HG02973 (cell line): ENCODE measurements at regions not wholly inside any gene's neighbourhood (a gene's known extent, or its start where the extent isn't known, plus 50 kb on each side); places are given as distances from the start of the nearest gene placed in this dataset.

Experiments
- ATAC-seq: cut with Tn5 transposase; IDR thresholded peaks from one replicate; pipeline ENCODE4 v1.9.1; 2021; ENCODE audit warnings: moderate library complexity; ENCODE audit not compliant: unreplicated experiment

DNA sequence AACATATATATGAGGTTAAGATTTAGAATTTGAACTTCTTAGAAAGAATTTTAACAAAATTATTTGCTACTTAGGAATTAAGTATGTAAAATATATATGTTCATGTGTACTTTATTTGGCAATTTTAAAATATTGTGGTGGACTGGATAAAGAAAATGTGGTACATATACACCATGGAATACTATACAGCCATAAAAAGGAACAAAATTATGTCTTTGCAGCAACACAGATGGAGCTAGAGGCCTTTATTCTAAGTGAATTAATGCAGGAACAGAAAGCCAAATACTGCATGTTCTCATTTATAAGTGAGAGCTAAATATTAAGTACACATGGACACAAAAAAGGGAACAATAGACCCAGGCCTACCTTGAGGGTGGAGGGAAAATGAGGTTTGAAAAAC is 72.2 kb upstream of the FMN2 start:
- ATAC-seq, result no peak

- ATAC-seq, result no peak
Measured at GRCh38 chr1:240020871-240021270, 70.8 kb upstream of the FMN2 start.

DNA sequence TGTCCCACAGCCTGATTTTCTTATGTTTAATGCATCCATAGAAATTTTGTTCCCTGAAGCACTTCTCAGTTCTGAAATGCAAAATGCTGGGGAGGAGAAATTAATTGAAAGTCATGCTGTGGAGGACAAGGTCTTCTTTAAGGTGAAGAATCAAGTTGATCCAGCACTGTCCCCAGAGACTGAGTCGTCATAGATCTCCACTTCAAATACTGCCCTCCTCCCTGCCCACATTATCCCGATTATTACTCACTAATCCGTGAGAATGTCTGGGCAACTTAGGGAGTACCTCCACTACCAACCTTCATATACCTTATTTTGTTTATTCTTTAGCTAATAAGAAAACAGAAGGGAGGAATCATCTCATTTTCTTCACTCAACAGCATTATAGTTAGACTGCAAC is 70.0 kb upstream of the FMN2 start:
- no peak for ATAC-seq

DNA sequence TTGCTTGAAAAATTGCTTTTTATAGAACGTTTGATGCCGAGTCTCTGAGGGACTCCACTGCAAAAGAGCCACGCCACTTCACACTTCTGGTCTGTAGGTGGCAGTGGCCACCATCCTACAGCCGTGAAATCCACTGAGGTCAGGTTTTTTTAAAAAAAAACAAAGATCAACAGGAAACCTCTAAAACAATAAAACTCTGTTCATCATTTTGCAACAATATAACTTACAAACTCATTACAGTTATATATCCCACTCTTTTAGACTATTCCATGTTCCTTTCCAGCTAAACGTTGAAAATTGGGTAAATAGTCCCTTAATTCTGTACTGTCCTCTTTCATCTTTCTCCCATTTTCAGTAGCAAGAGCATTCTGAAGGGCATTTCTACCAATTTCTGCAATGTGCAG is 64.6 kb upstream of the FMN2 start:
- ATAC-seq, result peak; percentile 80

DNA sequence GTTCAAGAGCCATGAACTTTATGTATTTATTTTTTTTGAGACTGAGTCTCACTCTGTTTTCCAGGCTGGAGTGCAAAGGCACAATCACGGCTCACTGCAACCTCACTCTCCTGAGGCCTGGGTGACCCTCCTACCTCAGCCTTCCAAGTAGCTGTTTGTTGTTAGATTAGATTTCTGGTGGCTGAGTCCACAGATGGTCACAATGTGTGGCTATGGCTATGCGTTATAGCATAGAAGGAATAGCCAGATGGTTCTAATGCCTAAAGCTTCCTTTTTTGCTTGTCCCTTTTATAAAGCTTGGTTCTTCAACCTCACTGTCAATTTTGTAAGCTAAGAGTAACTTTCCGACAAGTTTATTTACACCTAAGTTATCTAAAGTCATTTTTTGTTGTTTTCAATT is 62.3 kb upstream of the FMN2 start:
- ATAC-seq, result no peak

DNA sequence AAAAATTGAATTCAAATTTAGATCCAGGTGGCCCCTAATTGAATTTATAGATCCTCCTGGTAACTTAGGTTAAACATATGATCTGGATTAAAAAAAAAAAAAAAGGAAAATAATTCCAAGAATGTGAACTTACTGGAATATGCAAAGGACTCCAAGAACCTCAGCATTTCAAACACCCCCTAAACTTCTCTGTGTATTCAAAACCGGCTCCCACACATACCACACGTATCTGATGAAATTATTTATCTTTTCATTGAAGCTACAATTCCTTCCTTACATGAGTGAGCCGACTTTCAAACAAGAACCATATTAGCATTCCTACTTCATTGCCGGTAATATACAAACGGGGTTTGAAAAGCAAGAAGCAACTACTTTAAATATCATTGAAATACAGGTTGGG is 61.4 kb upstream of the FMN2 start:
- ATAC-seq, result no peak

- no peak for ATAC-seq
Measured at GRCh38 chr1:240031009-240031408, 60.7 kb upstream of the FMN2 start.

DNA sequence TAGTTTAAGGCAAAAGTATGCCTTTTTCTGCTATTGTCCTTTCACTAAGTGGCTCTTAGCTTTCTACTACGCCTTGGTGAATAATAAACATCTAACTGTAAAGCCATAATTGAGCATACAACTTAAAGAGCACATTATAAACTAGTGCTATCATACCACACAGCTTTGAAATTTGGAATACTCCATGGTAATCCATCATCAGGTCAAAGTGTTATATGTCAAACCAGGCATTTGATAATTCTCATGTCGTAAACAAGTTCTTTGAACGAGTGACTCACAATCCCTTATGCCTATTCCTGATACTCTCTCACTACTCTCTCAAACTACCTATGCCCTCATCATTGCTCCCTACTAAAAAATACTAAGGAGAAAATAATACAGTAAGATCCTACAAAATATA is 60.3 kb upstream of the FMN2 start:
- ATAC-seq, result no peak

GRCh38 chr1:240033406-240033805 is 58.3 kb upstream of the FMN2 start:
- no peak for ATAC-seq

DNA sequence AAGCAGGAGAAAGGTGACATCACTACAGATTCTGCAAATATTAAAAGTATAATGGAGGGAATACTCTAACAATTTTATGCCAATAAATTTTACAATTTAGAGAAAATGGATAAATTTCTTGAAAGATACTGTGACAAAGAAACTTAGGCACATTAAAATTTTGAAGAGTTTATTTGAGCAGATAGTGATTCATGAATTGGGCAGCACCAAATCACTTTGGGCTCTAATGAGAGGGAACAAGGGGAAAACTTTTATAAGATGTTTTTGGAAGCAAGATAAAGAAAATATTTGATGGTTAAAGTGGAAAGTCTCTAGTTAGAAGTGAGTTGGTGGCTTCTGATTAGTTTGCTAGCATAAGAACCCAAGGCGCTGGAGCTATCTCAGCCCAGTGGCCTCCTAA is 55.2 kb upstream of the FMN2 start:
- no peak for ATAC-seq
